ENCODE measurements at regions not wholly inside any gene's neighbourhood (a gene's known extent, or its start where the extent isn't known, plus 50 kb on each side); places are given as distances from the start of the nearest gene placed in this dataset.

DNA sequence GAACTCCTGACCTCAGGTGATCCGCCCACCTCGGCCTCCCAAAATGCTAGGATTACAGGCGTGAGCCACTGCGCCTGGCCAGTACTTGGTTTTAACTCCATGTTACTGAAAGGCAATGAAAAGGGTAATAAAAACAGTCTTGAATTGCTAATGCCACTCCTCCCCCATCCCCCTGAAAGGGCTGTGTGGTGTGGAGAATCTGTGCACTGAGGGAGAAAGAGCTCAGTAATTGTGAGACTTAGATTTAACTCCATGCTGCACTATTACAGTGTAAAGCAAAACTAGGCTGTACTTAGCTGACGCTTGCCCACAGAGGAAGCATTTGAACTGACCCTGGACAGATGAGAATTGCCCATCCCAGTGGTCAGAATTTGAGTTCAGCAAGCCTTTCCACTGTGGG lies 1662.4 kb upstream of the ACO1 start:
- no peaks in the 10 kb centered on the region for H3K36me3 Mint-ChIP-seq (ENCODE audit: insufficient read depth)
- no peaks in the 10 kb centered on the region for H3K9me3 Mint-ChIP-seq
- no peaks in the 10 kb centered on the region for H3K27me3 Mint-ChIP-seq (ENCODE audit: low read depth)
- H3K4me3 Mint-ChIP-seq: no peak overlapping the region
- DNase-seq (no peak), ATAC-seq (no peak)
- no peaks in the 10 kb centered on the region for H3K4me1 Mint-ChIP-seq (ENCODE audit: low read depth)

DNA sequence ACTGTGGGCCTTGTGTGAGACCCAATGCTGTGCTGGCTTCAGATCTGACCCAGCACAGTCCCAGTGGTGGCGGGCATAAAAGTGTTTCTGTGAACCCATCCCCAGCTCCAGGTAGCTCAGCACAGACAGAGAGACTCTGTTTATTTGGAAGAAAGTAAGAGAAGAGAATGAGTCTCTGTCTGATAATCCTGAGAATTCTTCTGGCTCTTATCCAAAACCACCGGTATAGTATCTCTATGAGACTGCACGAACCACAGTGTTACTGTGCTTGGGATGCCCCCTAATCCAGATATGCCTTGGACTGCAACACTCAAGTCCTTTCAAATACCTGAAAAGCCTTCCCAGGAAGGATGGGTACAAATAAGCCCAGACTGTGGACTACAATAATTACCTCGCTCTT lies 1660.8 kb upstream of the ACO1 start:
- H3K4me1 Mint-ChIP-seq (ENCODE audit: low read depth): no peaks in the 10 kb centered on the region
- no peaks in the 10 kb centered on the region for H3K27me3 Mint-ChIP-seq (ENCODE audit: low read depth)
- H3K9me3 Mint-ChIP-seq: no peaks in the 10 kb centered on the region
- H3K36me3 Mint-ChIP-seq (ENCODE audit: insufficient read depth): no peaks in the 10 kb centered on the region
- ATAC-seq: no peak
- DNase-seq: no peak
- H3K4me3 Mint-ChIP-seq: no peak overlapping the region

DNA sequence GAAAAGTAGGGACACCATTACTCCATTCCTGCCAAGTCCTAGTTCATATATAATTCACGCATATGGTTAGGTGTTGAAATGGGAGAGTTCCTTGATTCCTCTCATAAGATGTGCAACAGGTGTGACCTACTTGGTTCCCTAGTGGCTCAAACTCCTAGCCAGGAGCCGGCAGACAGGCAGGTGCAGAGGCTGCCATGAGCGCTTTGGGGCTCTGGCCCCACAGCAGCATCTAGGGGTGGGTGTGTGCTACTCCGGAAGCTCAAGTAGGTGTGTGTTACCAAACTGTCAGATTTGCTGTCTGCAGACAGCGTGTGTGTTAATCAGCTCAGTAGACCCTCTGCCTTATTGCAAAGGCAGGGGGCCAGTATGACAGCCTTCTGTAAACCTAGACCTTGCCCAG lies 1652.4 kb upstream of the ACO1 start:
- ATAC-seq (no peak), DNase-seq (no peak)
- H3K36me3 Mint-ChIP-seq (ENCODE audit: insufficient read depth): no peaks in the 10 kb centered on the region
- H3K4me3 Mint-ChIP-seq: no peak overlapping the region
- H3K27me3 Mint-ChIP-seq (ENCODE audit: low read depth): no peaks in the 10 kb centered on the region
- H3K9me3 Mint-ChIP-seq: no peaks in the 10 kb centered on the region
- H3K4me1 Mint-ChIP-seq (ENCODE audit: low read depth): no peaks in the 10 kb centered on the region

DNA sequence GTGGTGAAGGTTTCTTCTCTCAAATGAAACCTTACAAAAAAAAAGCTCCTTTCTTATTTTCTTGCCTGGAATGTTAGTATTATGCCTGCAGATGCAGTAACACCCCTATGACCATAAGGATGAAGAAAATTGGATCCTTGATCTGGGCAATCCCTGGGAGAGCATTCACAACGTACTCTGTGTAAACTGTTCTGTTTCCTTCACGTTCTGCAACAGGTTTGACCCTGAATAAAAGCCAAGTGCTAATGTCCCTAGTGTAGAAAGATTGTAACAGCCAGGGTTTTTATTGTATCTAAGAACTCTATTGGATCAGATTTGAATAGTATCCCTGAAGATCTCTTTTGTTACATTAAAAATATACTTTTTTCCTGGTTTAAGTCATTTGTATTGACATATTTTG lies 1639.6 kb upstream of the ACO1 start:
- Mint-ChIP-seq H3K4me3 (no peak overlapping the region), H3K27me3 (ENCODE audit: low read depth) (no peaks in the 10 kb centered on the region)

DNA sequence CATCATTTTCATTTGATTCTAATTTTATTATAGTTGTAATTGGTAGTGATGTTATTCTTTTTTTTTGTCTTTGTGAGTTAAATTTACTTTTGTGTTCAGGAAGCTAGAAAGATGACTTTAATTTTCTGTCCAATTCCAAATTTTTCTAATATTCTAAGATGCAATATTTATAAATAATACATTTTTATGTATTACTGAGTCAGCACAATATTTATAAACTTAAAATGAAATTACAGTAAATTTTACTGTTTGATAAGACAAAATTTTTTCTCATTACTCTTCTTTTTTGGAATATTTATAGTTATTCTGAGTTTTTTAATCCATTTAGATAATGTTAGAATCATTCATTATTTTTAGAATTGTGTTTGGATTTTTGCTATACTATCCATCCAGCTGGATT lies 1637.9 kb upstream of the ACO1 start:
- H3K27me3 Mint-ChIP-seq (ENCODE audit: low read depth): no peaks in the 10 kb centered on the region
- H3K4me3 Mint-ChIP-seq: no peak overlapping the region
- DNase-seq (no peak), ATAC-seq (no peak)
- no peaks in the 10 kb centered on the region for H3K36me3 Mint-ChIP-seq (ENCODE audit: insufficient read depth)
- H3K9me3 Mint-ChIP-seq: no peaks in the 10 kb centered on the region
- no peaks in the 10 kb centered on the region for H3K4me1 Mint-ChIP-seq (ENCODE audit: low read depth)

More for the DNA sequence above, 1639.6 kb upstream of the ACO1 start:
- H3K36me3 Mint-ChIP-seq (ENCODE audit: insufficient read depth): no peaks in the 10 kb centered on the region
- ATAC-seq (no peak), DNase-seq (no peak)
- H3K4me1 Mint-ChIP-seq (ENCODE audit: low read depth): no peaks in the 10 kb centered on the region
- no peaks in the 10 kb centered on the region for H3K9me3 Mint-ChIP-seq

DNA sequence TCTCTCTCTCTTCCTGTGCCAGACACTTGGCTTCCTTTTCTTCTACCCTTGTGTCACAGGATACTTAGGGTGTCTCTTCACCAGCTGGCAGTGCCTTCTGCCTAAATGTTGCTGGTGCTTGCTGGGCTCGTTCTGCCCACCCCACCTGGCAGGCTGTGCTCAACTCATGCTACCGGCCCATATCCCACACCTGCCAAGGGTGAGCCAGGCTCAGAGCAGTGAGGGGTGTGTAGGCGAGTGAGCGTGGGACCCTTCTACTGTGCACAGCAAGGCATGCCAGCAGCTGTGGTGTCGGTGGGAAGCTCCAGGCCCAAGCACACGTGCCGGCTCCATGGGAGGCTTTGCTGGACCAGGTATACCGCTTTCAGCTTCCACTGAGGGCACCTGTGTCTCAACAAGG lies 1626.7 kb upstream of the ACO1 start:
- no peaks in the 10 kb centered on the region for H3K9me3 Mint-ChIP-seq
- ATAC-seq (no peak), DNase-seq (no peak)
- H3K27me3 Mint-ChIP-seq (ENCODE audit: low read depth): peaks cover 2% of the 10 kb centered on the region
- H3K4me3 Mint-ChIP-seq: no peak overlapping the region
- no peaks in the 10 kb centered on the region for H3K36me3 Mint-ChIP-seq (ENCODE audit: insufficient read depth)
- no peaks in the 10 kb centered on the region for H3K4me1 Mint-ChIP-seq (ENCODE audit: low read depth)

DNA sequence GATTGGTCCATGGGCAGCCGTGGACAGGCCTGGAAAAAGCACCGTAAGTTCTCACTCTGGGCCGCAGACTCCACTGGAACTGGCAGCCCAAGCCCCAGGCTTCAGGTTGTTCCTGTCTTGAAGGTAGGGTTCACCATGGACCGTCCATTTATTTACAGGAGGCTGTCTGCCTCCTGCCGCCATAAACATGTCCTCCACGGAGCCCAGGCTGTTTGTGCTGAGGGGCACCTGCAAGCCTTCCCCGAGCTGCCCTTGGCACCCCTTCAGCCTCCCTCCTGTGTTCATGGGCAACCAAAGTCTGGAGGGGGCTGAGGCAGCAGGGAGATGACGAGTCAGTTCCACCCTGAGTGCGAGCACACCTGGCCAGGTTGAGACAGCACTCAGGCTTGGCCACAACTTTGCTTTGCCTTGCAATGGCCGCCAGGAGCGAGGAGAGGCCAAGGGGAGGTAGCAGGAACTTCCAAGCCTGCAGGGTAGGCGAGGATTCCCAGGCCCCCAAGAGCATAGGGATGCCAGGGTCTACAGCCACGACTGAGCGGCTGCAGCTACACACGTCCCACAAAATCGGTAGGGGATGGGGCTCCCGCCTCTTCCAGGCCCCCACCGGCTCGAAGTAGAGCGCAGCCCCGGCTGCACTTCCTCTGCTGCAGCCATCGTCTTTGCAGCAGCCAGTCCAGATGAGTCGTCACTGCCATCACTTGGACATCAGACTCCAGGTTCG lies 1625.6 kb upstream of the ACO1 start:
- DNase-seq (no peak), ATAC-seq (peak in 1 of 2 donors; percentile 23)
- Mint-ChIP-seq H3K36me3 (ENCODE audit: insufficient read depth) (no peaks in the 10 kb centered on the region), H3K4me3 (no peak overlapping the region), H3K27me3 (ENCODE audit: low read depth) (peaks cover 2% of the 10 kb centered on the region), H3K9me3 (no peaks in the 10 kb centered on the region), H3K4me1 (ENCODE audit: low read depth) (no peaks in the 10 kb centered on the region)

DNA sequence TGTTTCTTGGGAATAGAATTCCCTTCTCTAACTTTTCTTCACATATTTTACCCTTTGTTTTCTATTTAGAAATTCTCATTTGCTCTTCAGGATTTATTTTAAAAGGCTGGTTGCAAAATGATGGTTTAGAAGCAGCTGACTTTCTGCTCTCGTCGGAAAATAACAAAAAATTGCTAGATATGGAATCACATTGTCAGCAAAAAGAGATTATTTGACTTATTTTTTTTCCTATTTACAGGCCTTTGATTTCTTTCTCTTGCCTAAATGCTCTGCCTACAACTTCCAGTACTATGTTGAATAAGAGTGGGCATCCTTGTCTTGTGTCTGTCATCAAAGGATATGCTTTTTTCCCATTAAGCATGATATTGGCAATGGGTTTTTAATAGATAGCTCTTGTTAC lies 1619.1 kb upstream of the ACO1 start:
- Mint-ChIP-seq H3K27me3 (ENCODE audit: low read depth) (no peaks in the 10 kb centered on the region), H3K4me3 (no peak overlapping the region), H3K9me3 (no peaks in the 10 kb centered on the region), H3K36me3 (ENCODE audit: insufficient read depth) (no peaks in the 10 kb centered on the region), H3K4me1 (ENCODE audit: low read depth) (no peaks in the 10 kb centered on the region)
- no peak for DNase-seq
- ATAC-seq: no peak

DNA sequence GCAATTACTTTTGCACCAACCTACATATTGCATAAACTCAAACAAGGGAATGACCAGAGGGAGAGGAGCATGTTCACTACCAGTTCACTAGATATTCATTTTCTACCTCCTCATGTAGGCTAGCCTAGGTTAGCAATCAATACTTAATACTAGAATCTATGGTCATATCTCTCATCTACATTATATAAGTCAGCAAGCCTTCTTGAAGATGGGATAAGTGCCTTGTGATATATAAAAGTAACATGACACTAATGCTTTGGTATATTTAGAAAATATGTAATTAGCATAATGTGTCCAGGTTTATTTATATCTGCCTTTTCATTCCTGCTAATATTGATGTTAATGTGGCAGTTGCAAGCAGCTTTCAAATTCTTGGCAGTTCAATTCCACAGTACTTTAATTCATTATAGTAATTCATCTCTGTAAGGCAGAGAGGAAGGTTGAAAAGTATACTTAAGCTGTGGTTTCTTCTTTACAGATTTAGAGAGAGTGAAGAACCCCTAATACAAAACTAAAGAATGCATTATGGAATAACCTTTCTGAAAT lies 1613.2 kb upstream of the ACO1 start:
- Mint-ChIP-seq H3K27me3 (ENCODE audit: low read depth) (no peaks in the 10 kb centered on the region), H3K9me3 (no peaks in the 10 kb centered on the region), H3K36me3 (ENCODE audit: insufficient read depth) (no peaks in the 10 kb centered on the region), H3K4me3 (no peak overlapping the region), H3K4me1 (ENCODE audit: low read depth) (no peaks in the 10 kb centered on the region)
- ATAC-seq: no peak
- DNase-seq: no peak

DNA sequence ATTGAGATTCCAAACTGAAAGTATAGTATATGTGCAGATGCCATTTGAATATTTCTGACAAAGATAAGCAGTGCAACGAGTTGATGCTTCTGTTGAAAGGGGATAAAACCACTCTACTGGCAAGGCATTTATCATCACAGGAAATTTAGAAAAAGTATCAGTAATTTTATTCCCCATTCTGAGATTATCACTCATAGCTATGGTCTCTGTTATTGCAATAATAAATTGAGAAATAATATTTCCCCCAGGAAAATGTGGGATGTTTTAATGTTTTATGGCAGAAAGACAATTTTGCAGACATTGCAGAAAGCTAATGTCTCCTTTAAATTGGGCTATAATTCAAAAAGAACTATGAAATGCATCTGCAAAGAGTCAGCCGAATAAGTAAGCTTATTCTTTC lies 1612.7 kb upstream of the ACO1 start:
- no peak for ATAC-seq
- H3K9me3 Mint-ChIP-seq: no peaks in the 10 kb centered on the region
- no peak overlapping the region for H3K4me3 Mint-ChIP-seq
- no peaks in the 10 kb centered on the region for H3K36me3 Mint-ChIP-seq (ENCODE audit: insufficient read depth)
- no peaks in the 10 kb centered on the region for H3K27me3 Mint-ChIP-seq (ENCODE audit: low read depth)
- no peak for DNase-seq
- H3K4me1 Mint-ChIP-seq (ENCODE audit: low read depth): no peaks in the 10 kb centered on the region

DNA sequence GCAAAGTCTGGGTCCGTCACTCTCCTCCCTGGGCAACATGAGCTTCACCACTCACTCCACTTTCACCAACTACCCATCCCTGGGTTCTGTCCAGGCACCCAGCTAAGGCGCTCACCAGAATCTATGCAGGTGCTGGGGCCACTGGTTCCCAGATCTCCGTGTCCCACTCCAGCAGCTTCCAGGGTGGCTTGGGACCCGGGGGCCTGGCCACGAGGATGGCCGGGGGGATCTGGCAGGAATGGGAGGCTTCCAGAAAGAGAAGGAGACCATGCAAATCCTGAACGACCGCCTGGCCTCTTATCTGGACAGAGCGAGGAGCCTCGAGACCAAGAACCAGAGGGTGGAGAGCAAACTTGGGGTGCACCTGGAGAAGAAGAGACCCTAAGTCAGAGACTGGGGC lies 1611.0 kb upstream of the ACO1 start:
- Mint-ChIP-seq H3K9me3 (no peaks in the 10 kb centered on the region), H3K27me3 (ENCODE audit: low read depth) (no peaks in the 10 kb centered on the region), H3K4me1 (ENCODE audit: low read depth) (no peaks in the 10 kb centered on the region), H3K36me3 (ENCODE audit: insufficient read depth) (no peaks in the 10 kb centered on the region), H3K4me3 (no peak overlapping the region)
- DNase-seq (no peak), ATAC-seq (no peak)

DNA sequence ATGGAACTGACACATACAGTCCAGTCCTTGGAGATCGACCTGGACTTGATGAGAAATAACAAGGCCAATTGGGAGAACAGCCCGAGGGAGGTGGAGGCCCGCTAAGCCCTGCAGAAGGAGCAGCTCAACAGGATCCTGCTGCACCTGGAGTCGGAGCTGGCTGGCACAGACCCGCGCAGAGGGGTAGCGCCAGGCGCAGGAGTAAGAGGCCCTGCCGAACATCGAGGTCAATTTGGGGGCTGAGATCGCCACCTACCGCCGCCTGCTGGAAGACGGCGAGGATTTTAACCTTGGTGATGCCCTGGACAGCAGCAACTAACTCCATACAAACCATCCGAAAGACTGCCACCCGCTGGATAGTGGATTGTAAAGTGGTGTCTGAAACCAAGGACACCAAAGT lies 1610.1 kb upstream of the ACO1 start:
- no peaks in the 10 kb centered on the region for H3K9me3 Mint-ChIP-seq
- no peaks in the 10 kb centered on the region for H3K36me3 Mint-ChIP-seq (ENCODE audit: insufficient read depth)
- DNase-seq (no peak), ATAC-seq (no peak)
- H3K27me3 Mint-ChIP-seq (ENCODE audit: low read depth): no peaks in the 10 kb centered on the region
- H3K4me1 Mint-ChIP-seq (ENCODE audit: low read depth): no peaks in the 10 kb centered on the region
- no peak overlapping the region for H3K4me3 Mint-ChIP-seq

DNA sequence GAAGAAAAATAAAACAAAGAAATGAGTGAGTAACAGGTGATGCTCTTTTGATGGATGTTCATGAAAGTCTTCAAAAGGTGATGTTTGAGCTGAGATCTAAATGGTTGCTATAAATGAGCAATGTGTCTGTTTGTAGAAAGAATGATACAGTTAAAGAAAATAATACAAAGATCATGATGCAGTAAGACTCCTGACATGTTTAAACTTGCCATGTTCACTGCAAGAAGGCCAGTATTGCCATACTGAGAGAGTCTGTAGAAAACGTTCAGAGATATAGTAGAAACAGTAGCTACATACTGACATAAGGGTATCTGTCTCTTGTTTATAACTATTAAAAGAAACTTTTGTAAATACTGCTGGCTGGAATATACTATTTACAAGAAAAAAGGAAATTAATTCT lies 1609.2 kb upstream of the ACO1 start:
- no peak for ATAC-seq
- no peak overlapping the region for H3K4me3 Mint-ChIP-seq
- H3K9me3 Mint-ChIP-seq: no peaks in the 10 kb centered on the region
- no peaks in the 10 kb centered on the region for H3K4me1 Mint-ChIP-seq (ENCODE audit: low read depth)
- no peak for DNase-seq
- no peaks in the 10 kb centered on the region for H3K36me3 Mint-ChIP-seq (ENCODE audit: insufficient read depth)
- no peaks in the 10 kb centered on the region for H3K27me3 Mint-ChIP-seq (ENCODE audit: low read depth)

DNA sequence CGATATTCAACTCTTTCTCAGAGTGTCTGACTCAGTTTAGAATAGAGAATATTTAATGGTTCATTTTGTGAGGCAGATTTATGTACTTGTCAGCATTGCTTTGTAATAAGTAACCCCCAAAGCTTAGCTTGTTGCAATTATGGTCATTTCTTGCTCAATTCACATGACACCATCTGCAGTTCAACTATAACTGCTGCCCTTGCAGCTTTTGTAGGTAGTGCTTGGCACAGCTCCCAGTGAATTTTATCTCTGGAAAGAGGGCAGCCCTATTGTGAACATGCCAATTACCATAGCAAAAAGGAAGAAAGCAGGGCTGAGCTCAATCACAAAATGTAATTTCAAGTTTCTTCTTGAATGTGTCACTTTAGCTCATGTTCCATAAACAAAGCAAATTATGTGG lies 1587.7 kb upstream of the ACO1 start:
- Mint-ChIP-seq H3K36me3 (ENCODE audit: insufficient read depth) (no peaks in the 10 kb centered on the region), H3K4me1 (ENCODE audit: low read depth) (no peaks in the 10 kb centered on the region), H3K4me3 (no peak overlapping the region), H3K9me3 (no peaks in the 10 kb centered on the region), H3K27me3 (ENCODE audit: low read depth) (no peaks in the 10 kb centered on the region)
- DNase-seq (no peak), ATAC-seq (no peak)

DNA sequence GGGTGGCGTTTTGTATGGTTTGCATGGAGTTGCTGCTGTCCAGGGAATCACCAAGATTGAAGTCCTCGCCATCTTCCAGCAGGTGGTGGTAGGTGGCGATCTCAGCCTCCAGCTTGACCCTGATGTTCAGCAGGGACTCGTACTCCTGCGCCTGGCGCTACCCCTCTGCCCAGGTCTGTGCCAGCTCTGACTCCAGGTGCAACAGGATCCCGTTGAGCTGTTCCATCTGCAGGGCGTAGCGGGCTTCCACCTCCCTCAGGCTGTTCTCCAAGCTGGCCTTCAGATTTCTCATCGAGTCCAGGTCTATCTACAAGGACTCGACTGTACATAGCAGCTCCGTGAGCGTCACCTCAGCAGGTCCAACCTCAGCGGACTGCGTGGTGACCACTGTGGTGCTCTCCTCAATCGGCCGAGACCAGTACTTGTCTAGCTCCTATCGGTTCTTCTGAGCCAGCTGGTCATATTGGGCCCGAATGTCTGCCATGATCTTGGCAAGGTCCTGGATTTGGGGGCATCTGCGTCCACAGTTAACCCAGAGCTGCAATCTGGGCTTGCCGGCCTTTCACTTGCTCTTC lies 1584.8 kb upstream of the ACO1 start:
- Mint-ChIP-seq H3K9me3 (no peaks in the 10 kb centered on the region), H3K4me1 (ENCODE audit: low read depth) (no peaks in the 10 kb centered on the region), H3K36me3 (ENCODE audit: insufficient read depth) (no peaks in the 10 kb centered on the region), H3K4me3 (no peak overlapping the region), H3K27me3 (ENCODE audit: low read depth) (no peaks in the 10 kb centered on the region)
- ATAC-seq: no peak
- DNase-seq: no peak

Data from activated T-cell treated with anti-CD3 and anti-CD28 coated beads, Interleukin-2, amount 50 U/mL, for 4 hours (primary cell).